ENCODE measurements at regions not wholly inside any gene's neighbourhood (a gene's known extent, or its start where the extent isn't known, plus 50 kb on each side); places are given as distances from the start of the nearest gene placed in this dataset.

DNA sequence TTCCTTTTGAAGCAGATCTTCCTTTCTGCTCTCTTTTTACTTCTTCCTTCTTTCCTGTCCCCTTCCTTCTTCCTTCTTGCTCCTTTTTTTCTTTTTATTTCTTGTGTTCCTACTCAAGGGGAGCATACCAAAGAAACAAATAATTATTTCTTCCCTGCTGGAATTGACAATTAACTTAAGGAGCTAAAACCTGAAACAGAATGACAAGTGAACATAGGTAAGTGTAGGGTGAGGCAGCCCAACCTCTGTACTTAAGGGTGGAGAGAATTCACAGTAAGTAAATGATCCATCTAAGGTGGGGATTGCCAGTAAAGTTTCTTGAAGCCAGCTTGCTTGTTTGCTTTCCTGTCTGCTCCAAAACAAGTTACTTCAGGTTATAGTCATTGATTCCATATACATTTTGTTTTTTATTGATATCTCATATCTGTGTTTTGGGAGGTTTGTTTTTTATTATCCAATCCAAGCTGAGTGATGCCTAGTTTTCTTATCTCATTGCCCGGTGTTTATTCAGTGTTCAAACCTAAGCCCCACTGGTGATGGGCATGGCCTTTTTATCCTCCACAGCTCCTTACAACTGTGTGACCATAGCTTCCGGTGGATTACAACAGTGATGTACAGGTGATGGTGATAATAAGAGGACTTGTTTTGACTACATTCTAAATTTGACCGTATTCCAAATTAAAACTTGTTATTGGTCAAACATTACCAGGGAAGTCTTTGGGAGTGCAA lies 133.2 kb upstream of the IVNS1ABP start:
- Histone ChIP-seq H2AFZ (ENCODE audit: low read depth, low read length) (no peak overlapping the region), H3K4me1 (ENCODE audit: insufficient read depth, low read length) (peaks cover 6% of the 10 kb centered on the region), H3K9me3 (ENCODE audit: low read length) (no peaks in the 10 kb centered on the region), H3K36me3 (ENCODE audit: insufficient read depth, low read length) (no peaks in the 10 kb centered on the region), H3K4me3 (ENCODE audit: low read length) (no peak overlapping the region), H3K27me3 (ENCODE audit: insufficient read depth, low read length) (no peaks in the 10 kb centered on the region)

- H3K36me3 ChIP-seq (ENCODE audit: insufficient read depth, low read length), result no peaks in the 10 kb centered on the region
- H3K9me3 ChIP-seq (ENCODE audit: low read length), result no peaks in the 10 kb centered on the region
- no peaks in the 10 kb centered on the region for H3K27me3 ChIP-seq (ENCODE audit: insufficient read depth, low read length)
- no peak overlapping the region for H2AFZ ChIP-seq (ENCODE audit: low read depth, low read length)
- peaks cover 6% of the 10 kb centered on the region for H3K4me1 ChIP-seq (ENCODE audit: insufficient read depth, low read length)
- no peak overlapping the region for H3K4me3 ChIP-seq (ENCODE audit: low read length)
Measured at GRCh38 chr1:185449378-185450059, 132.5 kb upstream of the IVNS1ABP start.

GRCh38 chr1:185448591-185449186 lies 131.6 kb upstream of the IVNS1ABP start:
- H3K36me3 ChIP-seq (ENCODE audit: insufficient read depth, low read length), result no peaks in the 10 kb centered on the region
- H3K4me3 ChIP-seq (ENCODE audit: low read length), result no peak overlapping the region

GRCh38 chr1:185446131-185446530 lies 129.1 kb upstream of the IVNS1ABP start:
- Histone ChIP-seq H3K4me1 (ENCODE audit: insufficient read depth, low read length) (peaks cover 2% of the 10 kb centered on the region), H3K27me3 (ENCODE audit: insufficient read depth, low read length) (no peaks in the 10 kb centered on the region), H3K4me3 (ENCODE audit: low read length) (no peak overlapping the region), H2AFZ (ENCODE audit: low read depth, low read length) (no peak overlapping the region), H3K36me3 (ENCODE audit: insufficient read depth, low read length) (no peaks in the 10 kb centered on the region), H3K9me3 (ENCODE audit: low read length) (no peaks in the 10 kb centered on the region)

More at GRCh38 chr1:185448591-185449186, 131.6 kb upstream of the IVNS1ABP start:
- no peak overlapping the region for H2AFZ ChIP-seq (ENCODE audit: low read depth, low read length)
- H3K4me1 ChIP-seq (ENCODE audit: insufficient read depth, low read length), result peaks cover 6% of the 10 kb centered on the region
- no peaks in the 10 kb centered on the region for H3K27me3 ChIP-seq (ENCODE audit: insufficient read depth, low read length)
- no peaks in the 10 kb centered on the region for H3K9me3 ChIP-seq (ENCODE audit: low read length)

DNA sequence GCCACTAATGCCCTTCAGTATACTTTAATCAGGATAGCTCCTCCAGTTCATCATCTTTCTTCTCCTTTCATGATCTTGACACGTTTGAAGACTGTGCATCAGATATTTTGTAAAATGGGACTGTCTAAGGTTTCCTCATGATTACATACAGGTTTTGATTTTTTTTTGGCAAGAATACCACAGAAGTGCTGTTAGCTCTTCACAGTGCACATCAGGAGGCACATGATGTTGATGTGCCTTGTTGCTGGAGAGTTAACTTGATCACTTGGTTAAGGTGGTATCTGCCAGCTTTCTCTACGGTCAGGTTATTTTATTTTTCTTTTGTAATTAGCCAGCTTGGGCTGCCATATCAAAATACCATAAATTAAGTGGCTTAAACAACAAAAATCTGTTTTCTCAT lies 128.6 kb upstream of the IVNS1ABP start:
- no peaks in the 10 kb centered on the region for H3K27me3 ChIP-seq (ENCODE audit: insufficient read depth, low read length)
- no peaks in the 10 kb centered on the region for H3K36me3 ChIP-seq (ENCODE audit: insufficient read depth, low read length)
- H3K9me3 ChIP-seq (ENCODE audit: low read length), result no peaks in the 10 kb centered on the region
- no peak overlapping the region for H2AFZ ChIP-seq (ENCODE audit: low read depth, low read length)
- no peak overlapping the region for H3K4me3 ChIP-seq (ENCODE audit: low read length)
- peaks cover 2% of the 10 kb centered on the region for H3K4me1 ChIP-seq (ENCODE audit: insufficient read depth, low read length)

DNA sequence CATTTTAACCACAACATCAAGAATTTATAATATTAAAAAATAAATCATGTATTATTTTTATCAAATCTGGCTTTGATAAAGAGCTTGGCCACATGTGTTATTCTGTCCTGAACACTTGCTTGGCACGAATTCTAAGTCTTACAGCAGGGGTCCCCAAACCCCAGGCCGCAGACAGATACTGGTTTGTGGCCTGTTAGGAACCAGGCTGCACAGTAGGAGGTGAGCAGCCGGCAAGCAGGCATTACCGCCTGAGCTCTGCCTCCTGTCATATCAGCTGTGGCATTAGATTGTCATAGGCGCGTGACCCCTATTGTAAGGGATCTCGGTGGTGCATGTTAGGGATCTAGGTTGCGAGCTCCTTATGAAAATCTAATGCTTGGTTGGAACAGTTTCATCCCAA lies 127.6 kb upstream of the IVNS1ABP start:
- H3K27me3 ChIP-seq (ENCODE audit: insufficient read depth, low read length), result no peaks in the 10 kb centered on the region
- H2AFZ ChIP-seq (ENCODE audit: low read depth, low read length), result no peak overlapping the region
- H3K36me3 ChIP-seq (ENCODE audit: insufficient read depth, low read length), result no peaks in the 10 kb centered on the region
- H3K9me3 ChIP-seq (ENCODE audit: low read length), result no peaks in the 10 kb centered on the region
- no peak overlapping the region for H3K4me3 ChIP-seq (ENCODE audit: low read length)
- H3K4me1 ChIP-seq (ENCODE audit: insufficient read depth, low read length), result peaks cover 2% of the 10 kb centered on the region

GRCh38 chr1:185442050-185442449 lies 125.0 kb upstream of the IVNS1ABP start:
- Histone ChIP-seq H2AFZ (ENCODE audit: low read depth, low read length) (no peak overlapping the region), H3K9me3 (ENCODE audit: low read length) (no peaks in the 10 kb centered on the region), H3K36me3 (ENCODE audit: insufficient read depth, low read length) (no peaks in the 10 kb centered on the region), H3K27me3 (ENCODE audit: insufficient read depth, low read length) (no peaks in the 10 kb centered on the region), H3K4me1 (ENCODE audit: insufficient read depth, low read length) (peaks cover 2% of the 10 kb centered on the region), H3K4me3 (ENCODE audit: low read length) (no peak overlapping the region)

DNA sequence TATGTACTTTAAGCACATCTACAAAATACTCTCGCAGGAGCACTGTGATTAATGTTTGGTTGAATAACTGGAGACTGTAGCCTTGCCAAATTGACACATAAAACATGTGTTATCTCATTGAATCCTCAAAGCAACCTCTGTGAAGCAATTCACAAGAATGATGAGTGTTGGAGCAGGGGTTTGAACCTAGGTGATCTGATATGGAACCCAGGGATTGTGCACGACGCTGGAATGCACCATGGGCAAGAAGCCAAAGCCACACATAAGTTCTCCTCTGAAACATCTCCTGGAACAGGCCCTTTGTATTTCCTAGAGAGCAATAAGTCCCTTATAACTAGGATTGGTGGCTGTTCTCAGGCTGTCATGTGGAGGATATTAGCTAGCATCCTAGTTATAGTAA lies 124.6 kb upstream of the IVNS1ABP start:
- H3K36me3 ChIP-seq (ENCODE audit: insufficient read depth, low read length), result no peaks in the 10 kb centered on the region
- H3K27me3 ChIP-seq (ENCODE audit: insufficient read depth, low read length), result no peaks in the 10 kb centered on the region
- H3K4me1 ChIP-seq (ENCODE audit: insufficient read depth, low read length), result peaks cover 2% of the 10 kb centered on the region
- no peak overlapping the region for H3K4me3 ChIP-seq (ENCODE audit: low read length)
- H3K9me3 ChIP-seq (ENCODE audit: low read length), result no peaks in the 10 kb centered on the region
- H2AFZ ChIP-seq (ENCODE audit: low read depth, low read length), result no peak overlapping the region

- no peak overlapping the region for H2AFZ ChIP-seq (ENCODE audit: low read depth, low read length)
Measured at GRCh38 chr1:185440877-185441276, 123.8 kb upstream of the IVNS1ABP start.

GRCh38 chr1:185439727-185440415 lies 122.8 kb upstream of the IVNS1ABP start:
- H3K27me3 ChIP-seq (ENCODE audit: insufficient read depth, low read length), result no peaks in the 10 kb centered on the region
- H3K4me1 ChIP-seq (ENCODE audit: insufficient read depth, low read length), result no peaks in the 10 kb centered on the region
- H3K36me3 ChIP-seq (ENCODE audit: insufficient read depth, low read length), result no peaks in the 10 kb centered on the region
- no peaks in the 10 kb centered on the region for H3K9me3 ChIP-seq (ENCODE audit: low read length)
- H2AFZ ChIP-seq (ENCODE audit: low read depth, low read length), result no peak overlapping the region
- H3K4me3 ChIP-seq (ENCODE audit: low read length), result no peak overlapping the region

More at GRCh38 chr1:185440877-185441276, 123.8 kb upstream of the IVNS1ABP start:
- no peaks in the 10 kb centered on the region for H3K4me1 ChIP-seq (ENCODE audit: insufficient read depth, low read length)
- H3K9me3 ChIP-seq (ENCODE audit: low read length), result no peaks in the 10 kb centered on the region
- H3K36me3 ChIP-seq (ENCODE audit: insufficient read depth, low read length), result no peaks in the 10 kb centered on the region
- no peak overlapping the region for H3K4me3 ChIP-seq (ENCODE audit: low read length)
- no peaks in the 10 kb centered on the region for H3K27me3 ChIP-seq (ENCODE audit: insufficient read depth, low read length)

- H3K4me1 ChIP-seq (ENCODE audit: insufficient read depth, low read length), result no peaks in the 10 kb centered on the region
Measured at GRCh38 chr1:185438936-185439335, 121.9 kb upstream of the IVNS1ABP start.

DNA sequence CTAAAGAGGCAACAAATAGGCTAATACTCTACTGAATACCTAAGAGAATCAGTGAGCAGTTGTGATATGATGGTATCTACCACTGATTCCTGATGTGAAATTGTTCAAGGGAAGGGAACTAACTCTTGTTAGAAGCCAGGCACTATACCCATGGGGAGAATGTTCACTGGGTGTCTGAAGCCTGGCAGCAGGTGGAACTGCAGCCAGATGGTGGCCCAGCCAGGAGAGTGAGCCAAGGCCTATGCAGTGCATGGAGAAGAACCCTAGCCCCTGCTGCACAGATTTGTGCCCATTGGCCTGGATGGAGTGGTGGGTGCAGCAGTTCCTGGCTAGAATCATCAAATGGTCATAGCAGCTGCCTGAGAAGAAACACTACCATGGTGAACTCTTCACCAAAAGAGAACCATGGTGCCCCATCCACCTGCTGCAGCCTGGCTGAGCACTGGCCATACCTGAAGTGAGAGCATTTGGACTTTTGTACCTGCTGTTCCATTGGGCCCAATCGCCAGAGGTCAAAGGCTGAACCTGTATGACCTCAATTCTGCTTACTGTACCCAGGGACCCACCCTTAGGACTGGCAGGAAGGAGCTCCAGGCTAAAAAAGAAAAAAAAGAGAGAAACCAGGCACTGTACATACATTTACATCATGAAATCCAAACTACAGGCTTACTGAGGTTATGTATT lies 118.8 kb upstream of the IVNS1ABP start:
- H3K9me3 ChIP-seq (ENCODE audit: low read length), result no peaks in the 10 kb centered on the region
- H3K27me3 ChIP-seq (ENCODE audit: insufficient read depth, low read length), result no peaks in the 10 kb centered on the region
- no peak overlapping the region for H2AFZ ChIP-seq (ENCODE audit: low read depth, low read length)
- H3K36me3 ChIP-seq (ENCODE audit: insufficient read depth, low read length), result no peaks in the 10 kb centered on the region
- H3K4me1 ChIP-seq (ENCODE audit: insufficient read depth, low read length), result no peaks in the 10 kb centered on the region
- H3K4me3 ChIP-seq (ENCODE audit: low read length), result no peak overlapping the region

More at GRCh38 chr1:185438936-185439335, 121.9 kb upstream of the IVNS1ABP start:
- H3K4me3 ChIP-seq (ENCODE audit: low read length), result no peak overlapping the region
- H3K36me3 ChIP-seq (ENCODE audit: insufficient read depth, low read length), result no peaks in the 10 kb centered on the region
- H3K9me3 ChIP-seq (ENCODE audit: low read length), result no peaks in the 10 kb centered on the region
- H3K27me3 ChIP-seq (ENCODE audit: insufficient read depth, low read length), result no peaks in the 10 kb centered on the region
- no peak overlapping the region for H2AFZ ChIP-seq (ENCODE audit: low read depth, low read length)

All from neuron (in vitro differentiated cells).